Common myeloid progenitor, CD34-positive (primary cell): ENCODE measurements at regions not wholly inside any gene's neighbourhood (a gene's known extent, or its start where the extent isn't known, plus 50 kb on each side); places are given as distances from the start of the nearest gene placed in this dataset.

Source experiments
- CTCF ChIA-PET: fragments of 350-600 bp; sonication (Branson Sonifier 250); formaldehyde crosslinking; loops from one replicate; lab custom pipeline; 2021; ENCODE audit warnings: antibody characterized with exemption; lab: Charles Lee
- POLR2A ChIA-PET: fragments of 350-600 bp; sonication (Branson Sonifier 250); formaldehyde crosslinking; loops from one replicate; lab custom pipeline; 2021; ENCODE audit warnings: antibody characterized with exemption; lab: Charles Lee
- DNase-seq, 3 donors: peaks; one replicate each; pipeline versions ENCODE4 v3.0.0 to v3.0.0-alpha.2; 2013
- H3K27ac ChIP-seq, 2 experiments: 1 replicate in 1 of 2; 2 replicates in 1 of 2; pipeline ENCODE4 v1.7.0; 2013; ENCODE audit warnings: inconsistent platforms in 2 of 2, low read length in 2 of 2, mild to moderate bottlenecking in 2 of 2, low read depth in 1 of 2, moderate library complexity in 1 of 2; ENCODE audit not compliant: severe bottlenecking in 2 of 2, insufficient read depth in 1 of 2, poor library complexity in 1 of 2
- H3K27me3 ChIP-seq, 5 experiments: replicated peaks in 2 of 5; 1 replicate in 3 of 5; 2 replicates in 2 of 5; pipeline versions ENCODE4 v1.6.1 to v1.7.0; 2013; ENCODE audit warnings: low read length in 4 of 5, mild to moderate bottlenecking in 2 of 5, moderate library complexity in 2 of 5, inconsistent platforms in 1 of 5; ENCODE audit not compliant: insufficient read depth in 5 of 5, control insufficient read depth in 4 of 5
- H3K36me3 ChIP-seq, 4 experiments: 1 replicate in 2 of 4; 2 replicates in 2 of 4; pipeline versions ENCODE4 v1.6.1 to v1.7.0; 2013; ENCODE audit warnings: low read length in 3 of 4, control low read depth in 1 of 4, mild to moderate bottlenecking in 1 of 4; ENCODE audit not compliant: control insufficient read depth in 4 of 4, insufficient read depth in 4 of 4
- H3K4me1 ChIP-seq, 4 experiments: 1 replicate in 3 of 4; 2 replicates in 1 of 4; pipeline versions ENCODE4 v1.6.1 to v1.7.1; 2013; ENCODE audit warnings: low read length in 3 of 4, mild to moderate bottlenecking in 3 of 4, control low read depth in 1 of 4, inconsistent platforms in 1 of 4, moderate library complexity in 1 of 4; ENCODE audit not compliant: control insufficient read depth in 4 of 4, insufficient read depth in 4 of 4; ENCODE audit errors: control extremely low read depth in 1 of 4
- H3K4me3 ChIP-seq, 7 experiments: 1 replicate in 4 of 7; 2 replicates in 3 of 7; pipeline versions ENCODE4 v1.5.1 to v1.7.0; 2013; ENCODE audit warnings: mild to moderate bottlenecking in 7 of 7, low read length in 6 of 7, moderate library complexity in 6 of 7, inconsistent platforms in 2 of 7, low read depth in 2 of 7, control low read depth in 1 of 7; ENCODE audit not compliant: insufficient read depth in 4 of 7, control insufficient read depth in 1 of 7; ENCODE audit errors: extremely low read depth in 1 of 7
- H3K9me3 ChIP-seq, 5 experiments: 1 replicate in 4 of 5; 2 replicates in 1 of 5; pipeline versions ENCODE4 v1.6.1 to v1.7.1; 2013; ENCODE audit warnings: low read length in 4 of 5, mild to moderate bottlenecking in 2 of 5, inconsistent platforms in 1 of 5, low read depth in 1 of 5, moderate library complexity in 1 of 5; ENCODE audit not compliant: control insufficient read depth in 4 of 5, insufficient read depth in 2 of 5; ENCODE audit errors: control extremely low read depth in 1 of 5
- WGBS: methylation state at CpG from one replicate; pipeline ENCODE4 v1.1.5; 2013; ENCODE audit not compliant: insufficient coverage; 5-methylcytosine and 5-hydroxymethylcytosine counted together

DNA sequence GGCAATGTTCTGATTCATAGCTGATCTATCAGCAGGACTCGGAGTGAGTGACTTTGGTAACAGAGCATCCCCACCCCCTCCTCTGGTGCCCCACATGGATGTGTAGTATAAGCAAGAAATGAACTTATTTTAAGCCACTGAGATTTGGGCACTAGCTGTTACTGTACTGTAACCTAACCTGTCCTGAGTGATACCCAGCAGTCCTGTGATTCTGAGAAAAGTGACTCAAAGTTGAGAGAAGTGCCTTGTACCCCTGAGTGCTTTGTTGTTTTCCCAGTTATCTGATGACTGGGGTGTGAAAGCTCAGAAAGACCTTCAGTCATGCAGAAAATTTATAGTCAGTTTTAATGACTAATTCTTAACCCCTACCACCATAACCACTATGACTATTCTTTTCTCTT lies 439.9 kb upstream of the RBMS3 start:
- CTCF ChIA-PET: no interaction called here
- POLR2A ChIA-PET: no interaction called here
- peaks cover 0 to 2% (median 0%) of the 10 kb centered on the region in 5 experiments for H3K9me3 ChIP-seq
- H3K4me1 ChIP-seq: no peaks in the 10 kb centered on the region
- no peaks in the 10 kb centered on the region for H3K36me3 ChIP-seq
- DNase-seq: no peak
- no peaks in the 10 kb centered on the region for H3K27me3 ChIP-seq
- no peak overlapping the region for H3K4me3 ChIP-seq
- WGBS: 80% methylated on average over 1 of the region's 1 CpG
- no peak overlapping the region for H3K27ac ChIP-seq

DNA sequence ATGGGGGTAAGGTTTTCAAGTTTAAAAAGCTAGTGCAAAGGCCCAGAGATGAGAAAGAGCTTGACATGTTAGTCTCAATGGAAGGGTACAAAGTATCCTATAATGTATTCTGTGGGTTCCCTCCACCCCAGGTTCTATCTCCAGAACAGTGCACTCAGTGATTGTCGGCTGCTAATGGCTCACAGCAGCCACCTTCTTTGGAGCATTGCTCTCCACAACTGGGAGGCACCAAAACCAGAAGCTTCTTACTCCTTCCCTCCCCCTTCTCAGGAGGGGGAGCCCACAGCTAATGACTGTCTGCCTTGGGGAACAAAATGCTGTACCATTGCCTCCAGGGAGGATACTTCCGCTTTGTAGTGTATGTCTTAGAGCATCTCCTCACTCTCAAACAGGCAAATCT lies 439.4 kb upstream of the RBMS3 start:
- no peak for DNase-seq
- H3K4me3 ChIP-seq: no peak overlapping the region
- no peaks in the 10 kb centered on the region for H3K36me3 ChIP-seq
- WGBS: 100% methylated on average over 1 of the region's 2 CpGs
- POLR2A ChIA-PET: no interaction called here
- no peaks in the 10 kb centered on the region for H3K4me1 ChIP-seq
- no peak overlapping the region for H3K27ac ChIP-seq
- H3K9me3 ChIP-seq: peaks cover 0 to 2% (median 0%) of the 10 kb centered on the region in 5 experiments
- CTCF ChIA-PET: no interaction called here
- no peaks in the 10 kb centered on the region for H3K27me3 ChIP-seq

DNA sequence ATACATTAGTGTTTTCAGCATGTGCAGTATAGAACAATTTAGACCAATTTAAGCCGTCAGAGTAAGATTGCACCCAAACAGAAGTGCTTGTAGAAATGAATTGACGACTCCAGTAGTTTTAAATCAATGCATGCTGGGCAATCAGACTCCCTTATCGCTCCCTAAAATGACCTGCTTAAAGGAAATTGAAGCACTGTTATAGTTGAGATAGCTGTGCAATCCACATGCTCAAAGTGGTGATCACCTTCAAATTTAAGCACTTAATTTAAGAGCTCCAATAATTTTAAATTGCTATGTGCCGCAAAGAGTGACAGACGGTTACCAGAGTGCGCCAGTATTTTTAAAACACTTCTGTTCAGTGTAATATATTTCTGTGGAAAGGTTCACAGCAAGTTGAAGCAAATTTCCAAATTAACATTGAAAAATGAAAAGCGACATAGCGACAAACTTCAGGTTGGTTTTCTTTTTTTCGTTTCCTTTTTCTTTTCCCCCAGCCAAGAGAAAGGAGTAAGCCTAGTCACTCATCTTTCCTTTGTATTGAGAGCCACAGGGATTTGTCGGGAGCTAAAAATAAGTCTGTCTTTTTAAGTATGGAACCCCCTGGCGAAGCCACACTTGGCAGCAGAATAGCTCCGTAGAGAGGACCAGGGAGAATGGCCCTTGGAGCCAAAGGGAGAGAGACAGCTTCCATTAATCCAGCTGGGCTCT lies 436.4 kb upstream of the RBMS3 start:
- Histone ChIP-seq H3K9me3 (no peaks in the 10 kb centered on the region), H3K4me1 (no peaks in the 10 kb centered on the region), H3K27ac (no peak overlapping the region), H3K27me3 (no peaks in the 10 kb centered on the region), H3K36me3 (no peaks in the 10 kb centered on the region), H3K4me3 (no peak overlapping the region)
- ChIA-PET POLR2A (no interaction called here), CTCF (interaction anchor here (1.0 kb wide), 1 partner anchor 10 kb away, joined by 3 read pairs; no protein-coding TSS in a partner anchor)
- WGBS: 95% methylated on average over 10 of the region's 12 CpGs
- DNase-seq: no peak

DNA sequence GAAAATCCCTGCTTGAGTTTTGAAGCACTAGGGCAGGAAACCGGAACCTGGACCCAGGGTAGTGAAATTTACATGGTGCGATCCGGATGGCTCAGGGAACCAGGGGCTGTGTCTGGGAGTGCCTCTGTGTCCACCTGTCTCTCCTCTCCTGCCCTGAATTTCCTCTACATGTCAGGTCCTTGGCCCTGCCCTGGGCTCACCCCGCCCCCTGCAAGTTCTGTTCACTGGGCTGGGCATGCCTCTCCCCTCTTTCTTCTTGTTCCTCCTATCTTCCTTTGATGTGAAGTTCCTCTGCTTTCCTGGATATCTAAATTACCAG lies 435.9 kb upstream of the RBMS3 start:
- Histone ChIP-seq H3K4me1 (no peaks in the 10 kb centered on the region), H3K27me3 (no peaks in the 10 kb centered on the region), H3K9me3 (no peaks in the 10 kb centered on the region), H3K36me3 (no peaks in the 10 kb centered on the region), H3K4me3 (no peak overlapping the region), H3K27ac (no peak overlapping the region)
- 91% methylated on average over 4 of the region's 4 CpGs for WGBS
- DNase-seq: no peak
- POLR2A ChIA-PET: no interaction called here
- CTCF ChIA-PET: interaction anchor here (1.0 kb wide), 1 partner anchor 9 kb away, joined by 3 read pairs; no protein-coding TSS in a partner anchor

DNA sequence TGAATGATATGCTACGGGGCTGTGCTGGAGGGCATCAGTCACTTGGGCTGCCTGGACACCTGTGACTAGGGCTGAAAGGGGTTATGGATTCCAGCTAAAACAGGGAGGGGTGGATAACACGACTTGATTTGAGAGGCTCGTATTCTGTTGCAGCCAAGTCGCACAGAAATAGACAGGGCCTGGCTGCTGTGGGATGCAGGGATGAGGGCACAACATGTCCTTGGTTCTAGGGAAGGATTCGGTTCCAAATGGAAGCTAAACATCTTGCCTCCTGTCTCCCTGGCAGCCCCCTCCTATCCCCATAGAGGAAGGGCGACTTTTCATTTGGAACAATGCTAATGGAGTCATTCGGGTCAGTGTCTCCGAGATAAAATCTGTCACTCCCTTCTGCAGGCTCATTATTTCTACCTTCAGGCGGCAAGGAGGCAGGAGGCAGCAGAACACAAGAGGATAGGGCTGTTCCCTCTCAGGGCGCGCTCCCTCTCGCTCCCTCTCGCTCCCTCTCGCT lies 433.8 kb upstream of the RBMS3 start:
- WGBS: 95% methylated on average over 13 of the region's 14 CpGs
- DNase-seq: no peak
- ChIA-PET POLR2A (no interaction called here), CTCF (interaction anchor here (0.7 kb wide), 1 partner anchor 1055 kb away, joined by 3 read pairs; no protein-coding TSS in a partner anchor)
- H3K9me3 ChIP-seq: no peaks in the 10 kb centered on the region
- H3K4me1 ChIP-seq: no peaks in the 10 kb centered on the region
- H3K36me3 ChIP-seq: no peaks in the 10 kb centered on the region
- H3K4me3 ChIP-seq: no peak overlapping the region
- H3K27me3 ChIP-seq: no peaks in the 10 kb centered on the region
- no peak overlapping the region for H3K27ac ChIP-seq

DNA sequence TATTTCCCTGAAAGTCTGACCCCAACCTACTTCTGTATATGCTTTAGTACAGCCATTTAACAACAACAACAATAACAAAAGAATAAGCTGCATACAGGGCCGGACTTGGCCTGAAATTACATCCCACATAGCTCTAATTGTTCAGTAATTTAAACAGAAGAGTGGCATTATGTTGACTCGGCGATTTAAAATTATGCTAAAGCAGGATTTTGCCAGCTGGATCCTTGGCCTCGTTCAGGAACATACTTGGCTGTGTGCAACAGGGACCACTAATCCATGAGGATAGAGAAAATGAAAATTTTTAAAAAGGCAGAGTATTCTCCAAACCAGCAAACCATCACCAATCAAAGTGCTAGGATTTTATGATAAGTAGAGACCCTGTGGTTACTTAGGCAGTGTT lies 433.1 kb upstream of the RBMS3 start:
- Histone ChIP-seq H3K27me3 (no peaks in the 10 kb centered on the region), H3K4me1 (no peaks in the 10 kb centered on the region), H3K36me3 (no peaks in the 10 kb centered on the region), H3K27ac (no peak overlapping the region), H3K9me3 (no peaks in the 10 kb centered on the region), H3K4me3 (no peak overlapping the region)
- ChIA-PET CTCF (no interaction called here), POLR2A (no interaction called here)
- DNase-seq: no peak
- no CpG with 5 or more reads among the region's 4 CpGs for WGBS

DNA sequence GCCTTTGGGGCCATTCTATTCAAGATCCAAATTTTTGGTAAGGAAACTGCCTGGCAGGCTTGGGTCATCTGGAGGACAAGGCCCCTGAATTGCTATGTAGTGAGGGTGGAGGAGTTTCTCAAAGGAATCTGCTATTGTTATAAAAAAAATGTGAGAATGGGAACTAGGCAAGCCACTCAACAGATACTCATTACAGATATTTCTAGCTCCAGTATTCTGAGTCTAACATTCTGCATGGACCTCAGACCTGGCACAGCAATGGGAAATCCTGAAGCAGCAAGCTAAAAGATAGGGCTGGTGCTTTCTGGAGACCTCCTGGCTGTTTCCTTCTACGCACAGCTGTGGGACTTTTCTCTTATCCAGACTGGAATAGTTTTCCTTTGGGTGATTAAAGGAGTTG lies 430.7 kb upstream of the RBMS3 start:
- no peaks in the 10 kb centered on the region for H3K27me3 ChIP-seq
- H3K27ac ChIP-seq: no peak overlapping the region
- no CpG with 5 or more reads among the region's 1 CpG for WGBS
- no peak overlapping the region for H3K4me3 ChIP-seq
- H3K36me3 ChIP-seq: no peaks in the 10 kb centered on the region
- no peak for DNase-seq
- ChIA-PET POLR2A (no interaction called here), CTCF (no interaction called here)
- H3K9me3 ChIP-seq: no peaks in the 10 kb centered on the region
- H3K4me1 ChIP-seq: no peaks in the 10 kb centered on the region
